Keratinocyte (primary cell): ENCODE measurements at regions not wholly inside any gene's neighbourhood (a gene's known extent, or its start where the extent isn't known, plus 50 kb on each side); places are given as distances from the start of the nearest gene placed in this dataset.

Experiments used
- DNase-seq: peaks from one replicate; pipeline ENCODE4 v3.0.0-alpha.2; 2011; ENCODE audit warnings: low read depth, missing footprints, low spot score
- FAIRE-seq: peaks from 2 replicates; lab custom pipeline; 2011; peaks lifted over from hg19 to GRCh38; lab: Jason Lieb, UNC
- H2AFZ ChIP-seq: 2 replicates; pipeline ENCODE4 v1.6.0; 2012; ENCODE audit warnings: low read length, control low read depth, inconsistent platforms; ENCODE audit not compliant: control insufficient read depth
- H3K27ac ChIP-seq: 2 replicates; pipeline ENCODE4 v1.5.1; 2011; ENCODE audit warnings: low read length; ENCODE audit not compliant: control insufficient read depth, insufficient read depth
- H3K27me3 ChIP-seq: 3 replicates; pipeline ENCODE4 v1.6.0; 2011; ENCODE audit warnings: low read length; ENCODE audit not compliant: control insufficient read depth, insufficient read depth; ENCODE audit errors: extremely low read depth
- H3K36me3 ChIP-seq, 2 experiments: 2 replicates in 1 of 2; 3 replicates in 1 of 2; pipeline ENCODE4 v1.5.1; 2011; ENCODE audit warnings: low read length in 2 of 2, mild to moderate bottlenecking in 1 of 2; ENCODE audit not compliant: control insufficient read depth in 2 of 2, insufficient read depth in 2 of 2; ENCODE audit errors: extremely low read depth in 1 of 2
- H3K4me1 ChIP-seq: 3 replicates; pipeline ENCODE4 v1.5.1; 2011; ENCODE audit warnings: low read length; ENCODE audit not compliant: control insufficient read depth, insufficient read depth; ENCODE audit errors: extremely low read depth
- H3K4me2 ChIP-seq: 3 replicates; pipeline ENCODE4 v1.6.0; 2011; ENCODE audit warnings: low read depth, low read length; ENCODE audit not compliant: control insufficient read depth, insufficient read depth; ENCODE audit errors: extremely low read depth
- H3K4me3 ChIP-seq, 3 experiments: fragments of 200-600 bp in 1 of 3; sonication (generic) in 1 of 3; 2 replicates in 2 of 3; 3 replicates in 1 of 3; pipeline ENCODE4 v1.5.1; 2011 to 2016; ENCODE audit warnings: low read length in 3 of 3, mild to moderate bottlenecking in 3 of 3, control low read depth in 2 of 3, inconsistent platforms in 1 of 3, low read depth in 1 of 3, mixed read lengths in 1 of 3, mixed run types in 1 of 3, moderate library complexity in 1 of 3; ENCODE audit not compliant: control insufficient read depth in 2 of 3, insufficient read depth in 2 of 3; ENCODE audit errors: extremely low read depth in 1 of 3
- H3K79me2 ChIP-seq: 2 replicates; pipeline ENCODE4 v1.6.0; 2012; ENCODE audit warnings: low read length; ENCODE audit not compliant: control insufficient read depth, insufficient read depth
- H3K9ac ChIP-seq: 3 replicates; pipeline ENCODE4 v1.6.0; 2011; ENCODE audit warnings: low read length; ENCODE audit not compliant: control insufficient read depth, insufficient read depth; ENCODE audit errors: extremely low read depth
- H3K9me1 ChIP-seq: 3 replicates; pipeline ENCODE4 v1.6.0; 2011; ENCODE audit warnings: low read length; ENCODE audit not compliant: control insufficient read depth, insufficient read depth; ENCODE audit errors: extremely low read depth
- H3K9me3 ChIP-seq: 2 replicates; pipeline ENCODE4 v1.5.1; 2012; ENCODE audit warnings: low read depth, low read length; ENCODE audit not compliant: control insufficient read depth
- H4K20me1 ChIP-seq: 3 replicates; pipeline ENCODE4 v1.6.0; 2011; ENCODE audit warnings: low read length; ENCODE audit not compliant: control insufficient read depth, insufficient read depth; ENCODE audit errors: extremely low read depth
- EZH2 ChIP-seq: IDR thresholded peaks from one replicate; pipeline ENCODE4 v1.6.1; 2012; ENCODE audit warnings: inconsistent platforms, mild to moderate bottlenecking, low read length, moderate library complexity
- dilution Hi-C: fragments of 300-500 bp; cut with MboI; formaldehyde crosslinking; loops from one replicate; pipeline ENCODE4 v1.7.0; 2020; ENCODE audit warnings: low sequenced_read_pairs; ENCODE audit not compliant: extremely low pct_ligation_motif_present
- TF ChIP-seq, protein P1 (sequence below), 3 experiments: IDR thresholded peaks in 1 of 3; conservative IDR thresholded peaks in 1 of 3; optimal IDR thresholded peaks in 1 of 3; 2 replicates in 2 of 3; 3 replicates in 1 of 3; pipeline versions ENCODE3 to v1.5.1; 2011; ENCODE audit warnings: low read length in 3 of 3, mild to moderate bottlenecking in 3 of 3, moderate library complexity in 2 of 3, control low read depth in 1 of 3, inconsistent platforms in 1 of 3; ENCODE audit not compliant: insufficient read depth in 2 of 3; ENCODE audit errors: extremely low read depth in 1 of 3

GRCh38 chr13:73590795-73591194 lies 532.0 kb downstream of the KLF5 start:
- Histone ChIP-seq H3K27ac (no peak overlapping the region), H3K9me1 (no peaks in the 10 kb centered on the region), H3K4me2 (no peak overlapping the region), H2AFZ (no peak overlapping the region), H3K36me3 (no peaks in the 10 kb centered on the region), H3K4me3 (no peak overlapping the region), H3K9me3 (no peaks in the 10 kb centered on the region), H3K9ac (no peak overlapping the region), H3K4me1 (peaks cover under 1% of the 10 kb centered on the region), H4K20me1 (no peaks in the 10 kb centered on the region), H3K27me3 (no peaks in the 10 kb centered on the region), H3K79me2 (no peaks in the 10 kb centered on the region)
- FAIRE-seq (no peak), DNase-seq (no peak)
- dilution Hi-C loops = no loop called here
- TF ChIP-seq EZH2 = no peak
- TF ChIP-seq, protein P1, sequence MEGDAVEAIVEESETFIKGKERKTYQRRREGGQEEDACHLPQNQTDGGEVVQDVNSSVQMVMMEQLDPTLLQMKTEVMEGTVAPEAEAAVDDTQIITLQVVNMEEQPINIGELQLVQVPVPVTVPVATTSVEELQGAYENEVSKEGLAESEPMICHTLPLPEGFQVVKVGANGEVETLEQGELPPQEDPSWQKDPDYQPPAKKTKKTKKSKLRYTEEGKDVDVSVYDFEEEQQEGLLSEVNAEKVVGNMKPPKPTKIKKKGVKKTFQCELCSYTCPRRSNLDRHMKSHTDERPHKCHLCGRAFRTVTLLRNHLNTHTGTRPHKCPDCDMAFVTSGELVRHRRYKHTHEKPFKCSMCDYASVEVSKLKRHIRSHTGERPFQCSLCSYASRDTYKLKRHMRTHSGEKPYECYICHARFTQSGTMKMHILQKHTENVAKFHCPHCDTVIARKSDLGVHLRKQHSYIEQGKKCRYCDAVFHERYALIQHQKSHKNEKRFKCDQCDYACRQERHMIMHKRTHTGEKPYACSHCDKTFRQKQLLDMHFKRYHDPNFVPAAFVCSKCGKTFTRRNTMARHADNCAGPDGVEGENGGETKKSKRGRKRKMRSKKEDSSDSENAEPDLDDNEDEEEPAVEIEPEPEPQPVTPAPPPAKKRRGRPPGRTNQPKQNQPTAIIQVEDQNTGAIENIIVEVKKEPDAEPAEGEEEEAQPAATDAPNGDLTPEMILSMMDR (optimal IDR thresholded peaks at IDR 0.05 in 1 of 3, IDR thresholded peaks at IDR 0.05 in 1 of 3, conservative IDR thresholded peaks at IDR 0.05 in 1 of 3; ENCODE audit: extremely low read depth in 1 of 3, insufficient read depth in 2 of 3, low read length in 3 of 3) = no peak

- Histone ChIP-seq H3K4me3 (peak overlapping the region in 1 of 3 experiments; percentile 16), H3K9ac (peak overlapping the region; percentile 35), H3K4me1 (peaks cover 17% of the 10 kb centered on the region), H2AFZ (peak overlapping the region; percentile 75), H4K20me1 (no peaks in the 10 kb centered on the region), H3K27ac (peak overlapping the region; percentile 76), H3K4me2 (peak overlapping the region; percentile 11), H3K27me3 (no peaks in the 10 kb centered on the region), H3K9me1 (no peaks in the 10 kb centered on the region), H3K9me3 (no peaks in the 10 kb centered on the region), H3K36me3 (no peaks in the 10 kb centered on the region), H3K79me2 (no peaks in the 10 kb centered on the region)
- TF ChIP-seq, protein P1 (optimal IDR thresholded peaks at IDR 0.05 in 1 of 3, IDR thresholded peaks at IDR 0.05 in 1 of 3, conservative IDR thresholded peaks at IDR 0.05 in 1 of 3; ENCODE audit: extremely low read depth in 1 of 3, insufficient read depth in 2 of 3, low read length in 3 of 3) = no peak
- no peak for TF ChIP-seq EZH2
- DNase-seq = no peak
- dilution Hi-C loops = no loop called here
- peak; percentile 98 for FAIRE-seq
These were observed 526.4 kb downstream of the KLF5 start for GRCh38 chr13:73585236-73585635.
